ENCODE measurements at regions not wholly inside any gene's neighbourhood (a gene's known extent, or its start where the extent isn't known, plus 50 kb on each side); places are given as distances from the start of the nearest gene placed in this dataset.
"Not testable (repeated sequence)": the region's sequence is repeated elsewhere in the genome, so short reads cannot be mapped to it uniquely, and the experiment has no call there.

DNA sequence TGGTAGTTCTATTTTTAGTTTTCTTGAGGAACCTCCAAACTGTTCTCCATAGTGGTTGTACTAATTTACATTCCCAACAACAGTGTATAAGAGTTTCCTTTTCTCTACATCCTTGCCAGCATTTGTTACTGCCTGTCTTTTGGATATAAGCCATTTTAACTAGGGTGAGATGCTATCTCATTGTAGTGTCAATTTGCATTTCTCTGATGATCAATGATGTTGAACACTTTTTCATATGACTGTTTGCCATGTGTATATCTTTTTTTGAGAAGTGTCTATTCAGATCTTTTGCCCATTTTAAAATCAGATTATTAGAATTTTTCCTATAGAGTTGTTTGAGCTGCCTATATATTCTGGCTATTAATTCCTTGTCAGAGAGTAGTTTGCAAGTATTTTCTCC lies 138.9 kb downstream of the MACROH2A1 start:
- H3K4me1 ChIP-seq; in situ Hi-C loops (cut with MboI; ENCODE audit: low sequenced_read_pairs); DNase-seq (ENCODE audit: low spot score in 2 of 2); H3K27me3 ChIP-seq (ENCODE audit: low read depth); H3K9me3 ChIP-seq; H3K36me3 ChIP-seq (replicated peaks); H3K4me3 ChIP-seq: not testable (repeated sequence)

DNA sequence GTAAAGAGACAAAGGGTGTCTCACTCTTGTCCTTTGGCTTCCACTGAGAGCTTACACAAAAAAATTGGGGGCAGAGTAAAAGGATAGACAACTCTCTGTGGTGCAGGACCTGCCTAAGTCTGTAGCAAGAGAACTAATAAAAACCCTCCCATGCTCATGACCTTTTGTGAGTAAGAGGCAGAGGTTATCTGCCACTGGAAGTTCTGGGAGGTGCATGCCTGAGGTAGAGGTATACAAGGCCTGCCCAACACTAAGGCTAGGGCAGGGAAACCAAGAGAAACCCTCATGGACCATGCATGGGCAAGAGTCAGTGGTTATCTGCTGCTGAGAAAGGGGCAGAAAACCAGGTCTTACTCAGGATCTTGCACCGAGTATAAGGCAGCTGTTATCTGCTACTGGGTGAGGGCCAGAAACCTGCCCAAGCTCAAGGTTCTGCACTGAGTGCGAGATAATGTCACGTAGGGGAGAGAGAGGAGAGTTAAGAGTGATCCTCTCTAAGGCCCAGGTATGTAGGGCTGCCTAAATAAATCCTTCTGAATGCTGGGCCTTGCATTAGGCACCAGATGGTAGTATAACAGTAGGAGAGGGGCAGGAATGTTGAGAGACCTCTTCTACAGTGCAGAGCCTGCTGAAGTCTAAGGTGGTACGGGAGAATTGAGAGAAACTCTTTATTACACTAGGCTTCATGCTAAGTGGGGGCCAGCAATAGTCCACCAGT lies 143.4 kb downstream of the MACROH2A1 start:
- Histone ChIP-seq H3K4me1 (no peaks in the 10 kb centered on the region), H3K4me3 (no peak overlapping the region), H3K36me3 (replicated peaks) (no peaks in the 10 kb centered on the region), H3K27me3 (ENCODE audit: low read depth) (no peaks in the 10 kb centered on the region), H3K9me3 (no peaks in the 10 kb centered on the region)
- in situ Hi-C loops (cut with MboI; ENCODE audit: low sequenced_read_pairs), result no loop called here
- no peak for DNase-seq (ENCODE audit: low spot score in 2 of 2)

DNA sequence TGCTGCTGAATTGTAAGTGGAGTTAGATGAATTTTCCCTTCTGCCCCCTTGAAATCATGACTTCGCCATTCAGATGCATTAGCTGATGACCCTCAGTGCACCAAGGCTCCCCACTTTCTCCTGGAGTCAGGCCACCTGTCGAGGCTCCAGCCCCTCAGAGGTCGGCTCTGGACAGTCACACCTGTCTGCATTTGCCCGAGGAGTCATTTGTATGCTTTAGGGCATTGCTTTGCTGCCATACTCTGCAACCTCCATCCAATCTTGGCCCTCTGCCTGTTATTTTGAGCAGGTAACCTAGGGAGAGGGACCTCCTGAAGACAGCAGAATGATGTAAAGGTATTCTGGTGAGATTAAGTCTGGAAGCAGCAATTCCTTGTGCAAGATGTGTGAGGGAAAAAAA lies 144.8 kb downstream of the MACROH2A1 start:
- H3K4me3 ChIP-seq, result no peak overlapping the region
- H3K36me3 ChIP-seq (replicated peaks), result no peaks in the 10 kb centered on the region
- no peaks in the 10 kb centered on the region for H3K9me3 ChIP-seq
- no peaks in the 10 kb centered on the region for H3K27me3 ChIP-seq (ENCODE audit: low read depth)
- no peak for DNase-seq (ENCODE audit: low spot score in 2 of 2)
- in situ Hi-C loops (cut with MboI; ENCODE audit: low sequenced_read_pairs), result no loop called here
- no peaks in the 10 kb centered on the region for H3K4me1 ChIP-seq

DNA sequence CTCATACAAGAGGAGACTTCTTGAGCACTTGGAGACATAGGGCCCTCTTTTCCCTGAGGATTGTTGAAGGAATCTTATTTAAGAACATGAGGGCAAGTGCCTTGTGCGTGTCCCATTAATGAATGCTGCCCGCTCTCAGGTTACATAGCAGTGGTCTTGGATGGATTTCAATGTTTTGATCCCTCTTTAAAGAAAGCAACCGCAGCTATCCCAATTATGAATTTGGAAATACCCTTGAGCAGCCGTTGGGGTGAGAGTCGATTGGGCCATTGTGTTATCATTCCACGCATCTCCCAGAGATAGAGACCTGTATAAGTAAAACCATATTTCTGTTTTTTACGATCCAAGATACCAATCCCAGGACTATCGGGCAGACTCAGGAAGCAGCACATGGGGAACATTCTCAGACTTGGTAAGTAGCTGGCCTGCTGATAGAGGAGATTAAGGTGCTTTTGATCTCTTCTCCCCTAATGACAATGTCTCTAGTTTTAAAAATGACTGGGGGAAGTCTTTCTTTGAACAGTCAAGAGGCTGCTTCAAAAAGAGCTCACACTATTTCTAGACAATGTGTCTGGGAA lies 145.3 kb downstream of the MACROH2A1 start:
- no peak for DNase-seq (ENCODE audit: low spot score in 2 of 2)
- Histone ChIP-seq H3K9me3 (no peaks in the 10 kb centered on the region), H3K4me1 (no peaks in the 10 kb centered on the region), H3K4me3 (no peak overlapping the region), H3K27me3 (ENCODE audit: low read depth) (no peaks in the 10 kb centered on the region), H3K36me3 (replicated peaks) (no peaks in the 10 kb centered on the region)
- in situ Hi-C loops (cut with MboI; ENCODE audit: low sequenced_read_pairs), result no loop called here

DNA sequence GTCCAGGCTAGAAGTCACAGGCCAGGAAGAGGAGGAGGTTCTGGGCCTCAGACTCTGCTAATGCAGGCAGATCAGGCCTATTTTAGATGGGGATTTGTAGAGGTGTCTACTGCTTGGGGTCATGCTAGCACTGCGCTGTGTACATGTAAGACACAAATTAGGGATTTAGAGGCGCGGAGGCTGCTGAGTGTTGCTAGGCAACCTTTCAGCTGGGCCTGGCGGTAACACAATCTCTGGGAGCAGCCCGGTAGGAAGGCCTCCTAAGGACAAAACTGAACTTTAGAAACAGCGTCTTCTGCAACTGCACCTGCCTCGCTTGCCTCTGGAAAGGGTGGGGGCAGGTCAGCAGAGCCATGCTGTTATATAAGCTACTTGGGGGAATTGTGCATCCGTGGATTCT lies 147.9 kb downstream of the MACROH2A1 start:
- Histone ChIP-seq H3K27me3 (ENCODE audit: low read depth) (no peaks in the 10 kb centered on the region), H3K36me3 (replicated peaks) (no peaks in the 10 kb centered on the region), H3K9me3 (no peaks in the 10 kb centered on the region), H3K4me3 (no peak overlapping the region), H3K4me1 (no peaks in the 10 kb centered on the region)
- DNase-seq (ENCODE audit: low spot score in 2 of 2), result no peak
- in situ Hi-C loops (cut with MboI; ENCODE audit: low sequenced_read_pairs), result no loop called here

DNA sequence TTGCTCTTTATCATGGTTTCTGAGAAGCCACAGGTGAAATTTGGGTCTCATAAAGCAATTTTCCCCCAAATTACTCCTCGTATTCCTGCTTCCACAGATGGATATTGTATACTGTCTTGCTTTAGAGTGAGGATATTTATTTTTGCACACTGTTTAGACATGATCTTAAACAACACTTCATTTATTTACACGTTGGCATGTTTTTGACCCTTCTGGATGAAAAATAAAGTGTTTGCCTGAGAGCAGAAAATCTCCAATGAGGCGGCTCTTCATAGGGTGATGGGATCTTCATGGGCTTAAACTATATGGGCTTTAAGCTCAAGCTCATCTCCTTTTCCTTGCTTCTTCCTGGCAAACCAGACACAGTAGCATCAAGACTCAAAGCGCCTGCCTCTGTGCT lies 148.4 kb downstream of the MACROH2A1 start:
- H3K9me3 ChIP-seq, result no peaks in the 10 kb centered on the region
- no peak for DNase-seq (ENCODE audit: low spot score in 2 of 2)
- H3K4me1 ChIP-seq, result no peaks in the 10 kb centered on the region
- no peaks in the 10 kb centered on the region for H3K27me3 ChIP-seq (ENCODE audit: low read depth)
- no peak overlapping the region for H3K4me3 ChIP-seq
- H3K36me3 ChIP-seq (replicated peaks), result no peaks in the 10 kb centered on the region
- in situ Hi-C loops (cut with MboI; ENCODE audit: low sequenced_read_pairs), result no loop called here

DNA sequence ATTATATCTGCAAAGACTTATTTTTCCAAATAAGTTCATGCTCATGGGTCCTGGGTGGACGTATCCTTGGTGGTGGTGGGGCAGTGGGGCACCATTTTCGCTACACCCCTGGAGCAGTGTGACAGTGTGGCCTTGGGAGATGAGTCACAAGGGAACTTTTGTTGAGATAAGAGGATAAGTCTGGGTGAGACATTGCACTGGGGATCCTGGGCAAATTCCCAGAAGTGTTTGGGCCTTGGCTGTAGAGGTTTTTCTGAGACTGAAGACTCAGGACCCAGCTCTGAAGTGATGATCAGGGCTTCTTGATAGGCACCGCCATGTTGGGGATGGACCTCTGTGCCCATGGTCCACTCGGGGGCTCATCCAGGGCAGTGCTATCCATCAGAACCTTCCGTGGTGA lies 149.4 kb downstream of the MACROH2A1 start:
- H3K4me3 ChIP-seq, result no peak overlapping the region
- H3K9me3 ChIP-seq, result no peaks in the 10 kb centered on the region
- H3K36me3 ChIP-seq (replicated peaks), result no peaks in the 10 kb centered on the region
- in situ Hi-C loops (cut with MboI; ENCODE audit: low sequenced_read_pairs), result no loop called here
- no peak for DNase-seq (ENCODE audit: low spot score in 2 of 2)
- H3K4me1 ChIP-seq, result no peaks in the 10 kb centered on the region
- no peaks in the 10 kb centered on the region for H3K27me3 ChIP-seq (ENCODE audit: low read depth)

DNA sequence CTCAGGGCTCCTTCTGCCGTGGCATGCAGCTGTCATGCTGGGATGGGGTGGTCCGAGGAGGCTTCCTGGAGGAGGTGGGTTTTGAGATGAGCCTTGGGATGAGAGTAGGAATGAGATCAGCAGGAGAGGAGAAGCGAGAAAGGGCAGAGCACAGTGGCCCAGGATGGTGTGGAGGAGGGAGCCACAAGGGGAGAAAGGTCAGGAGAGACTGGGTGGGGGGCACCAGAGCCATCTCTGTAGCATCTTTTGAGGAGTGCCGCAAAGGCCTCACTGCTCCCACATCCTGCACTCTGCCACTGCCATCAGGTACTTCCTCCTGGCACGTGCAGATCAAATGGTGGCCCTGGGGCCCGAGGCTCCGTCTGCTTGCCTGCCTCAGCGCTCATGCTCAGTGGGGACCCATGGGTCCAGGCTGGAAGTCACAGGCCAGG lies 150.2 kb downstream of the MACROH2A1 start:
- no peak for DNase-seq (ENCODE audit: low spot score in 2 of 2)
- no peak overlapping the region for H3K4me3 ChIP-seq
- no peaks in the 10 kb centered on the region for H3K27me3 ChIP-seq (ENCODE audit: low read depth)
- no peaks in the 10 kb centered on the region for H3K36me3 ChIP-seq (replicated peaks)
- no peaks in the 10 kb centered on the region for H3K4me1 ChIP-seq
- no peaks in the 10 kb centered on the region for H3K9me3 ChIP-seq
- in situ Hi-C loops (cut with MboI; ENCODE audit: low sequenced_read_pairs), result no loop called here

DNA sequence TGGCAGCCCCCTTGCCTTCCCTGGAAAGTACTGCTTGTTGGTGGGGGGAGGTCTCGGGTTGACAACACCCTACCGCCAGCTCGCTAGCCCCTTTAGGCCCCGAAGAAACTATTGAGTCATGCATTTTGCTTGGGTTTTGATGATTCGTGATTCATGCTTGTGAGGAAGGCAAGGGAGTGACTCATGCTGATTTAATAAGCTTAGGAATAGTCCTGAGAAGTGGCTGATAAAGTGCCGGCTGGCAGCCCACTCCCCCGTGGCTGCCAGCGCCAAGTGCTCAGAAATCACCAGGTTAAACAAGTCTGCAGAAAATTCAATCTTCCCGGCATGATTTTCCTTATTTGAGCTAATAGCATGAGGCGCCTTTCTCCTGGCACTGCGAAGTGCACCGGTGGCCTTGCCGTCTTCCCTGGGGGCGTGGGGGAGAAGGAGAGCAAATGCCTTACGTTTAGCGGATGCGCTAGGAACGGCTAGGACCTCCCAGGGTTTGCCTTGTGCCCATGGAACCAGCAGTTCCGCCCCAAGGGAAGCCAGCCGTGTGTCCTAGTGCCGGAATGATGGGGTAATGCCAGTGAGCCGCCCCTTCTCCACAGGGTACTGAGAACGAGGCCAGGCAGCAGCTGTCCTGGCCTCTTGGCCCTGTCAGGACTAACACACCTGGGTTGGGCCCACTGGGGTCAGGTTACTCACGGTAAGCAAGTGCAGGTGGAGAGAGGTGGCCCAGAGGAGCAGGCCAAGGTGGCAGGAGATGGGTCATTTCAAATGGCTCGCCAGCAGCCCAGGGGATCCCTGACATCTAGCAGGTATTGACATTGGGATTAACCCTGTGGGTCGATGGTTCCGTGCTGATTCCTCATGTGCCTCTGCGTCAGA lies 151.9 kb downstream of the MACROH2A1 start:
- Histone ChIP-seq H3K36me3 (replicated peaks) (no peaks in the 10 kb centered on the region), H3K9me3 (no peaks in the 10 kb centered on the region), H3K27me3 (ENCODE audit: low read depth) (no peaks in the 10 kb centered on the region), H3K4me1 (no peaks in the 10 kb centered on the region), H3K4me3 (no peak overlapping the region)
- in situ Hi-C loops (cut with MboI; ENCODE audit: low sequenced_read_pairs), result no loop called here
- DNase-seq (ENCODE audit: low spot score in 2 of 2), result no peak

DNA sequence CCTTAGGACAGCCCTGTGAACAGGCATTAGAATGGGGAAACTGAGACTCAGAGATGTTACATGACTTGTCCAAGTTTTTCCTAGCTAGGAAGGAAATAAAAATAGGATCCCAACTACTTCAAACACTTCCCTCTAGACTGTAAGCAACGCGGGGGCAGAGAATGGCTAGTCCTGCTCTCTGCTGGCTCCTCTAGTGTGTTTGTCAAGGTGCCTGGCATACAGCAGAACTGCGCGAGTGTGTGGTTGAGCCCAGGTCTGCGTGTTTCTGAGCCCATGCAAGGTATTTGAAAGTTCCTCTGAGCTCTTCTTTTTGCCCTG lies 152.5 kb downstream of the MACROH2A1 start:
- no peaks in the 10 kb centered on the region for H3K4me1 ChIP-seq
- in situ Hi-C loops (cut with MboI; ENCODE audit: low sequenced_read_pairs), result no loop called here

DNA sequence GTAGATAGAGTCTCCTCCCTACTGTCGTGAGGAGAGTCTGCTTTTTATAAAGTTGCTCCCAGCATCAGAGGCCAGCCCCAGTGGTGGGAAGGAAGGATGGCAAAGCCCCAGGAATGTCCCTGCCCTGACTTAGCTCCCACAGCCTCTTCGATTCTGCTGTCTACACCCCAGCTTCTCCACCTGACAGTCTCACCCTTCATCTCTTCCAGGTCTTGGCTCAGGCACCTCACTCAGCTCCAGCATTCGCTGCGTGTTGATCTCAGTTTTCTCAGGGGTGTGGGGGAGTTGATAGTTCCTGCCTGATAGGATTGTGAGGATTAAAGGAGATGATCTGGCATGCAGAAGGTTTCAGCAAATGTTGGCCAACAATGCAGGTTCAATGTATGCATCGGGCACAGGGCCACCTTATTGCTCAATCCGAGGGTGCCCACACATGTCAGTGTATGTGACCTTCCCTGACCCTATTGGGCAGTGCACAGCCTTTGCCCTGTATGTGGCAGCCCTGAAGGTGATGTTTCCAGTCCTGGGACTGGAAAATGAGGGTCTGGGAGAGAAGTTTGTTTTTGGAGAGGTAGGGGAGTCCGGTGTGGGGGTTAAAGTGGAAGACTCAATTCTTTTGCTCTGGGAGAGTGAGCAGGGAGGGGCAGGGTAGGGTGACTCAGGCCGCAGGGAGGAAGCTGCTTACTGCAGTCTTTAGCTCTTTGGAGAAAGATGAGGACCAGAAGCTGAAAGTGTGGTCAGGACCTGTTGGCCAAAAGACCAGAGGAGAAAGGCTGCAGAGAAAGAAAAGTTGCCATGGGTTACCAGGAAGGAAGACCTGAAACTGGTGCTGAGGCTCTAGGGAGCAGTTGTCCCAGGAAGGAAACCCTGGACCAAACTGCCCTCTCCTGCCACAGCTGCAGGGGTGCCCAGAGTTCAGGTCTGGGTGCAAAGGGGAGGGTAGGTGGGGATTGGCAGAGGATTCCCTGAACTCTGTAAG lies 153.2 kb downstream of the MACROH2A1 start:
- in situ Hi-C loops (cut with MboI; ENCODE audit: low sequenced_read_pairs), result no loop called here
- Histone ChIP-seq H3K4me1 (no peaks in the 10 kb centered on the region), H3K27me3 (ENCODE audit: low read depth) (no peaks in the 10 kb centered on the region), H3K4me3 (no peak overlapping the region), H3K9me3 (no peaks in the 10 kb centered on the region), H3K36me3 (replicated peaks) (no peaks in the 10 kb centered on the region)
- no peak for DNase-seq (ENCODE audit: low spot score in 2 of 2)

More for the DNA sequence above, 152.5 kb downstream of the MACROH2A1 start:
- no peaks in the 10 kb centered on the region for H3K36me3 ChIP-seq (replicated peaks)
- no peak for DNase-seq (ENCODE audit: low spot score in 2 of 2)
- no peaks in the 10 kb centered on the region for H3K9me3 ChIP-seq
- H3K27me3 ChIP-seq (ENCODE audit: low read depth), result no peaks in the 10 kb centered on the region
- H3K4me3 ChIP-seq, result no peak overlapping the region

DNA sequence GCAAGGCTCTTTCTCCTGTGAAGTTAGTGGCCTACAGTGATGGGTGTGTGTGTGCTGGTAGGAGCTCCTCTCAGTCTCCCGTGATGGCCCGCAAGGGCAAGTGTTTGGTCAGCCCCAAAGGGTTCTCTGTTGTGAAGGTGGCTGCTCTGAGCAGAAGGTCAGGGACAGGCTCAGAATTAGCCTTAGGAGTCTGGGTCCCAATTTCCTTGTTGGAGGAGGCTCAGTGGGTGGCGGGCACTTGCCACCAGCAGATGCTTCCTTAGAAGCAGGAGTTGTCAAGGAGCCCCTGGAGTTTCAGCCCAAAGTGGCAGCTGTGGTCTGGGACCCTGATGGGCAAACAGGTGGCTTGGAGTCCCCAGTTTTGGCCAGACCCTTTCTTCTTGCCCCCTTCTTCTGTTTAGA lies 154.4 kb downstream of the MACROH2A1 start:
- no peaks in the 10 kb centered on the region for H3K4me1 ChIP-seq
- H3K4me3 ChIP-seq, result no peak overlapping the region
- in situ Hi-C loops (cut with MboI; ENCODE audit: low sequenced_read_pairs), result no loop called here
- DNase-seq (ENCODE audit: low spot score in 2 of 2), result no peak
- H3K9me3 ChIP-seq, result no peaks in the 10 kb centered on the region
- no peaks in the 10 kb centered on the region for H3K27me3 ChIP-seq (ENCODE audit: low read depth)
- no peaks in the 10 kb centered on the region for H3K36me3 ChIP-seq (replicated peaks)

DNA sequence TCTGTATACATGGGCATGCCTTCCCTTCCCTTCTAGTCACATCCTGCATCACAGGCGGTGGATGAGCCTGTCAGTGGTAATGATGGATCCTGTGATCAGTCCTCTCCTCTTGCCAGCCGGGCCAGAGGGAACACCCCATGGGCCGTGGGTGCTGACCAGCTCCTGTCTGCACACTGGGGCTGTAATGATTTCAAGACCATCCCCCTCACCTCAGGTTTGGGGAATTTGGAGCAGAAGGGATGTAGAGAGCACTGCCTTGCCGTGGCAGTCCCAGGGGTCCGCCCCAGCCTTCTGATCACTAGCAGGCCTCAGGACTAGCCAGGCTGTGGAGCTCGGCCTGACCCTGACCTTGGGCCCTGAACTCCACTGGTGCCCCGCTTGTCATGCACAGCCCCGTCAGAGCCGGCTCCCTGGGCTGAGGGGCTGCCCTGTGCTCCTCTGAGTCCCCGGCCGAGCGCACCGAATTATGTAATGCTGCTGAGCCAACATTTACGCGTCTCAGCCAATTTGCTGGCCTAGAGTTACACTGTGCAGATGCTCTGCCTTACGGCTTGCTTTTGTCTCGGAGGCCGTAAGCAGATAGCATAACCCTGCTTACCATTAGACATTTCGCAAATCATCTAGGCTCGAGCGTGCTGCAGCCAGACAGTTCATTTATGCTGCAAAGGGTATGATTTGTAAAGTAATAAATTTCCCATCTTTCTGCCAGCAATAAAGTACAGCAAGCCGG lies 155.3 kb downstream of the MACROH2A1 start:
- no peaks in the 10 kb centered on the region for H3K27me3 ChIP-seq (ENCODE audit: low read depth)
- H3K36me3 ChIP-seq (replicated peaks), result no peaks in the 10 kb centered on the region
- H3K4me1 ChIP-seq, result no peaks in the 10 kb centered on the region
- no peak overlapping the region for H3K4me3 ChIP-seq
- in situ Hi-C loops (cut with MboI; ENCODE audit: low sequenced_read_pairs), result no loop called here
- no peak for DNase-seq (ENCODE audit: low spot score in 2 of 2)
- no peaks in the 10 kb centered on the region for H3K9me3 ChIP-seq
